Rectal smooth muscle tissue (tissue), 1 donor: ENCODE measurements at regions not wholly inside any gene's neighbourhood (a gene's known extent, or its start where the extent isn't known, plus 50 kb on each side); places are given as distances from the start of the nearest gene placed in this dataset.

Source experiments
- H3K27ac ChIP-seq: one replicate; pipeline ENCODE4 v1.7.0; 2013; ENCODE audit warnings: low read depth, low read length, inconsistent platforms
- H3K27me3 ChIP-seq: one replicate; pipeline ENCODE4 v1.7.0; 2013; ENCODE audit warnings: low read length; ENCODE audit not compliant: control insufficient read depth, insufficient read depth
- H3K36me3 ChIP-seq: one replicate; pipeline ENCODE4 v1.7.0; 2013; ENCODE audit warnings: low read length; ENCODE audit not compliant: control insufficient read depth, insufficient read depth
- H3K4me1 ChIP-seq: one replicate; pipeline ENCODE4 v1.7.0; 2013; ENCODE audit warnings: low read length; ENCODE audit not compliant: control insufficient read depth, insufficient read depth
- H3K4me3 ChIP-seq: one replicate; pipeline ENCODE4 v1.7.0; 2013; ENCODE audit warnings: low read length
- H3K9ac ChIP-seq: one replicate; pipeline ENCODE4 v1.7.0; 2013; ENCODE audit warnings: low read length

DNA sequence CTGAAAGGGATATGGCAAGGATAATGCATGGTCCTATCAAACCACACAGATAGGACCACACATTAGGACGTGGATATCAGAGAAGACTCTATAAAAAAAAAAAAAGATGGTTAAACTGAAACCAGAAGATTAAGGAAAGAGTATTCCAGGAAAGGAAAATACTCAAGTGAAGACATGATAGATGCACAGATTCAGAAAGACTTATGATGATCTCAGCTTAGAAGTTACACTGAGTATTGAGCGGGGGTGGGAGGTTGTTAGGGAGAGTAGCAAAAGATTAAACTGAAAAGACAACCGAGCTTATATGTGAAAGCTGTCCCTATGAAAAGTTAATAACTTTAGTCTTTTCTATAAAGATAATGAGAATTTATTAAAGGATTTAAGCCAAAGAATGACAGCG lies 211.0 kb upstream of the EMCN start:
- no peak overlapping the region for H3K27ac ChIP-seq

DNA sequence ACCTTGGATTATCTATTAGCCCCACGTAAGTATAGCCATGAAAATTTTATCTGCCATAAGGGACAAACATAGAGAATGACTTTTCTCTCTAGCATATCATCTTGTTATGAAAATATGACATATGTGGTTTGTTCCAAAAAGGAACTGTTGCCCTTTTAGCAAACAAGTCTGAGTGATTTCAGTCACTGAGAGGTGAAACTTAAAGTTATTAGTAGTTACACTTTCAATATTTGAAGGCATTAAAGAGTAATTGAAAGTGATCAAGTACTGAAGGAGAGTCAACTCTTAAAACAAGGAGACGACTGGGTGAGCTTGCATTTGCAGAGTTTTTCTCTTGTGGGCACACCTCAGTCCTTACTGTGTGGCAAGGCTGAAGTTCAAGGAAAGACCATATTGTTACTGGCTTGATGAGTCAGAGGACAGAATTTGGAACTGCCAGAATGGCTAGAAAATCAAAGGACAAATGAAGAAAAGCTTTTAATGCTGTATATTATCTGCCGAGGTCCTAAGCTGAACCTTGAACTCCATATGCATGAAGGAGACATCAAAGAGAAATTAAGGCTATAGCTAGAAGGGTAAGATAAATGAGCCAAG lies 205.1 kb upstream of the EMCN start:
- Histone ChIP-seq H3K36me3 (no peaks in the 10 kb centered on the region), H3K27ac (no peak overlapping the region)

More for the DNA sequence above, 211.0 kb upstream of the EMCN start:
- H3K27me3 ChIP-seq: no peaks in the 10 kb centered on the region
- H3K9ac ChIP-seq: no peak overlapping the region
- no peaks in the 10 kb centered on the region for H3K36me3 ChIP-seq
- H3K4me1 ChIP-seq: no peaks in the 10 kb centered on the region
- H3K4me3 ChIP-seq: no peak overlapping the region

GRCh38 chr4:100722133-100722532 lies 204.3 kb upstream of the EMCN start:
- Histone ChIP-seq H3K4me3 (no peak overlapping the region), H3K9ac (no peak overlapping the region), H3K27ac (no peak overlapping the region)

More for the DNA sequence above, 205.1 kb upstream of the EMCN start:
- Histone ChIP-seq H3K9ac (no peak overlapping the region), H3K4me3 (no peak overlapping the region), H3K27me3 (no peaks in the 10 kb centered on the region), H3K4me1 (no peaks in the 10 kb centered on the region)

GRCh38 chr4:100721490-100721889 lies 203.7 kb upstream of the EMCN start:
- Histone ChIP-seq H3K36me3 (no peaks in the 10 kb centered on the region), H3K27me3 (no peaks in the 10 kb centered on the region), H3K4me3 (no peak overlapping the region), H3K9ac (no peak overlapping the region), H3K4me1 (no peaks in the 10 kb centered on the region), H3K27ac (no peak overlapping the region)

More at GRCh38 chr4:100722133-100722532, 204.3 kb upstream of the EMCN start:
- no peaks in the 10 kb centered on the region for H3K4me1 ChIP-seq
- H3K36me3 ChIP-seq: no peaks in the 10 kb centered on the region
- no peaks in the 10 kb centered on the region for H3K27me3 ChIP-seq

DNA sequence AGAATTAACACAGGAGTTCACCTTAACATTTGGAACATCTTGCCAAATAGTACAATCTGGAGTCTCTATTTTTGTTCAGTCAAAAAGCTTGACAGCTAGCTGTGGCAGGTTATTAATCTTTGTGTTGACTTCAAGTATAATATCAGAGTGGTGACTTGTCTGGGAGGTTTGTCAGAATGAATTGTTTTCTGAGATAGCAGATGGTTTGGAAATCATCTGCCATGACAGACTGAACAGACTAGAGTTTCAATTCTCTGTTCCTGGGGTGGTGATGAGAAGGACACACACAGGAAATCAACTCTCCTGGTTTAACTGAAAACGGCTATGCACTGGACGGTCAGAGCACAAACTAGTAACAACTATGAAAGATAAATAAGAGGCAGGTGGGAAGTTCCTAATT lies 203.3 kb upstream of the EMCN start:
- Histone ChIP-seq H3K27ac (no peak overlapping the region), H3K4me1 (no peaks in the 10 kb centered on the region), H3K9ac (no peak overlapping the region), H3K36me3 (no peaks in the 10 kb centered on the region), H3K4me3 (no peak overlapping the region), H3K27me3 (no peaks in the 10 kb centered on the region)

- no peak overlapping the region for H3K27ac ChIP-seq
- H3K9ac ChIP-seq: no peak overlapping the region
- no peaks in the 10 kb centered on the region for H3K36me3 ChIP-seq
- H3K27me3 ChIP-seq: no peaks in the 10 kb centered on the region
- H3K4me3 ChIP-seq: no peak overlapping the region
- H3K4me1 ChIP-seq: no peaks in the 10 kb centered on the region
These were observed 198.6 kb upstream of the EMCN start for GRCh38 chr4:100716416-100716815.

- no peak overlapping the region for H3K27ac ChIP-seq
- no peaks in the 10 kb centered on the region for H3K36me3 ChIP-seq
- H3K4me1 ChIP-seq: no peaks in the 10 kb centered on the region
- H3K4me3 ChIP-seq: no peak overlapping the region
- H3K9ac ChIP-seq: no peak overlapping the region
- no peaks in the 10 kb centered on the region for H3K27me3 ChIP-seq
These were observed 191.0 kb upstream of the EMCN start for GRCh38 chr4:100708776-100709175.

DNA sequence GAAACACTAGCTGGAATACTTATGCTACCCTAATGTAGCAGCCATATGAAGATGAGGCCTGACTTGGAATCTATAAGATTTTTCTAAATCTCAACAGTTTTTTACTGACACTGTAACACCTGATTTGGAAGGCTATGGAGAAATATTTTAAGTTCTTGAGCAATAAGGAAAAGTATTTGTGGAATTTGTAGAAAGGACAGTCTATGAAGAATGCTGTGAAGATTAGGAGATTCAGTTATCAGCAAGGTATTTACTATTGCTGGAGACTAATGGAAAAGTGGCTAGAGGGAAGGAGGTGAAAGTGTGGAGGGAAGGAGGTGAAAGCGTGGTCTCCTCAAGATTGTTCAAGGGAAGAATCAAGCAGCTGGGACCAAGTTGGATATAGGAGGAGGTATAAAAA lies 190.0 kb upstream of the EMCN start:
- Histone ChIP-seq H3K27me3 (no peaks in the 10 kb centered on the region), H3K36me3 (no peaks in the 10 kb centered on the region), H3K9ac (no peak overlapping the region), H3K4me1 (no peaks in the 10 kb centered on the region), H3K4me3 (no peak overlapping the region), H3K27ac (no peak overlapping the region)

GRCh38 chr4:100696531-100696930 lies 178.7 kb upstream of the EMCN start:
- no peak overlapping the region for H3K27ac ChIP-seq
- no peak overlapping the region for H3K9ac ChIP-seq
- no peaks in the 10 kb centered on the region for H3K27me3 ChIP-seq
- no peaks in the 10 kb centered on the region for H3K36me3 ChIP-seq
- no peaks in the 10 kb centered on the region for H3K4me1 ChIP-seq
- H3K4me3 ChIP-seq: no peak overlapping the region

- H3K27me3 ChIP-seq: no peaks in the 10 kb centered on the region
- no peaks in the 10 kb centered on the region for H3K4me1 ChIP-seq
- no peak overlapping the region for H3K9ac ChIP-seq
- H3K36me3 ChIP-seq: no peaks in the 10 kb centered on the region
- H3K4me3 ChIP-seq: no peak overlapping the region
- H3K27ac ChIP-seq: no peak overlapping the region
These were observed 178.0 kb upstream of the EMCN start for GRCh38 chr4:100695871-100696270.

DNA sequence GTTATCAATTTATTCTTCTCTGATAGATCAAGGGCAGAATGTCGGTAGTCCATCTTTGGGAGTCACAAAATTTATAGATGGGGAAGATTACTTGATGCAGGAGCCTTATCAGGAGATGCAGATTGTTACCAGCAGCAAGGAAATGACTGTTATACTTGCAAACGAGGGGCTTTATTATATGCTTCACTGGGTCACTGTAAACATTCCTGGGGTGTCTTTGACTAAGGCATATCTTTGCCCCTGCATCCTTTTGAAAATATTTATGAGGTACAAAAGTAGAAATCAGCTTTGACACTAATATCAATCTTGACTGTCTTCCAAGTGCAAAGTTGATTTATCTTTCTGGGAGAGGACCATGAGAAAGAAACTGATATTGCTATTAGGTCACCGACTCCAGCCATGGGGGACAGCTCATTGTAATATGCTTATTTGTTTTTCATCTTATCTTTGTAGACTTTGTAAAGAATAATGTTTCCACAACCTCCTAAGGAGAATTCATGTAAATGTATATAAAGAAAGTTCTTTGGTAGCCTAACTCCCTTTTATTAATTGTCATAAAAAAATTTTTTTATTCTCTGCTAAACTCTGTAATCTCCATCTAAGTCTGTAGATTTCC lies 177.3 kb upstream of the EMCN start:
- Histone ChIP-seq H3K36me3 (no peaks in the 10 kb centered on the region), H3K27me3 (no peaks in the 10 kb centered on the region), H3K4me1 (no peaks in the 10 kb centered on the region), H3K4me3 (no peak overlapping the region), H3K9ac (no peak overlapping the region), H3K27ac (no peak overlapping the region)

DNA sequence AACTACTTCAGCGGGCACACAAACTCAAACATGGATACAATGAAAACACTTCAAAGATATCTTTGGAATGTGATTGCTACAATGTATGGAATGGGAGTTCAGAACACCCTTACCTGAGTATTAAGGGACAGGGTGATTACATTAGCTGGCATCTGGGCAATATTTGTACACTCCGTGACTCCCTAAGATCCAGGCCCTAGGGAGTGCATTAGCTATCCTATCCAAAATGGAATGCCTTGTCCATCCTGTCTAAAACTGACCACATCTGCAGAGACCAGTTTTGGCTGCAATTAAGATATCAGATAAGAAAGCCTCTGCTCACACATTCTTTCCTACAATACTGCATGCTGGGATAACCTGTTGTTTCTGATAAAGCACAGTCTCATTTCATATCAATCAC lies 176.6 kb upstream of the EMCN start:
- Histone ChIP-seq H3K4me3 (no peak overlapping the region), H3K27me3 (no peaks in the 10 kb centered on the region), H3K9ac (no peak overlapping the region), H3K27ac (no peak overlapping the region), H3K36me3 (no peaks in the 10 kb centered on the region), H3K4me1 (no peaks in the 10 kb centered on the region)

GRCh38 chr4:100690812-100691211 lies 173.0 kb upstream of the EMCN start:
- Histone ChIP-seq H3K9ac (no peak overlapping the region), H3K27me3 (no peaks in the 10 kb centered on the region), H3K4me1 (no peaks in the 10 kb centered on the region), H3K27ac (no peak overlapping the region), H3K4me3 (no peak overlapping the region), H3K36me3 (no peaks in the 10 kb centered on the region)
